Esophagus squamous epithelium (tissue), 5 donors: ENCODE measurements at regions not wholly inside any gene's neighbourhood (a gene's known extent, or its start where the extent isn't known, plus 50 kb on each side); places are given as distances from the start of the nearest gene placed in this dataset.

Experiments
- DNase-seq: peaks from one replicate; lab custom pipeline; 2025; lab: John Stamatoyannopoulos, UW
- H3K27ac ChIP-seq, 4 donors: fragments of 200-600 bp; sonication (generic); one replicate each; pipeline ENCODE4 v1.5.1; 2016 to 2019; ENCODE audit warnings: mild to moderate bottlenecking in 1 of 4
- H3K27me3 ChIP-seq, 4 donors: fragments of 200-600 bp; sonication (generic); 1 replicate in 3 of 4; 2 replicates in 1 of 4; pipeline versions ENCODE4 v1.5.1 to v1.6.0; 2017 to 2021; ENCODE audit warnings: antibody characterized with exemption in 1 of 4
- H3K36me3 ChIP-seq, 3 donors: fragments of 200-600 bp; sonication (generic); one replicate each; pipeline ENCODE4 v1.5.1; 2016 to 2019
- H3K4me1 ChIP-seq, 3 donors: fragments of 200-600 bp; sonication (generic); one replicate each; pipeline ENCODE4 v1.5.1; 2017 to 2019
- H3K4me3 ChIP-seq, 4 donors: fragments of 200-600 bp; sonication (generic); 1 replicate in 3 of 4; 2 replicates in 1 of 4; pipeline ENCODE4 v1.5.1; 2016 to 2019; ENCODE audit warnings: mild to moderate bottlenecking in 2 of 4, moderate library complexity in 1 of 4
- H3K9me3 ChIP-seq, 3 donors: fragments of 200-600 bp; sonication (generic); one replicate each; pipeline ENCODE4 v1.5.1; 2016 to 2019
- POLR2A ChIP-seq, 4 donors: fragments of 450-650 bp; IDR thresholded peaks; one replicate each; pipeline ENCODE4 v1.6.1; 2017; ENCODE audit warnings: antibody characterized with exemption in 4 of 4, mild to moderate bottlenecking in 4 of 4, moderate library complexity in 3 of 4
- WGBS, 2 donors: methylation state at CpG; one replicate each; pipeline ENCODE4 v1.1.5; 2018; 5-methylcytosine and 5-hydroxymethylcytosine counted together
- intact Hi-C: fragments of 100-400 bp; cut with DNase I; formaldehyde crosslinking; loops from one replicate; pipeline ENCODE4 v1.15.0; 2022
- TF ChIP-seq, protein P1 (sequence below), 6 experiments: fragments of 450-650 bp in 4 of 6; fragments of 200-600 bp in 2 of 6; sonication (generic) in 2 of 6; IDR thresholded peaks; one replicate each; pipeline ENCODE4 v1.5.1; 2016 to 2019; ENCODE audit warnings: antibody characterized with exemption in 6 of 6, mild to moderate bottlenecking in 4 of 6, moderate library complexity in 4 of 6
- donor health status: DM: yes; HTN: yes; CAD: no.

DNA sequence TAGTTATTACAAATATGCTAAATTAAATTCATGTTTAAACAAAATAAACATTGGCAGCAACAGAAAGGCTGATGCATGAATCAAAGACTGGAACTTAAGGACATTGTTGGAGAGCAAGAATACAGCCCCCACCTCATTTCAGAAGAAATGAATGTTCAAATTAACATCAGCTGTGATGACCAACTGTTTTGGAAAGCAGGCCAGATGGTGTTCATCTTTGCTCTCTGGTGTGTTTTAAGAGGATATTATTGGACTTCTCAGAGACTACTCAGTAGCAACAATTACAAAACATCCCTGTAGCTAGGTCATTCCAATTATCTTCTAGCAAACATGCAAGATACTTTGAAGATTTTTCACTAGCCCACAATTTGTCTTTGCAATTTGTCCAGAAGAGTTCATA lies 118.6 kb upstream of the DOK5 start:
- Histone ChIP-seq H3K4me3 (no peak overlapping the region), H3K9me3 (no peaks in the 10 kb centered on the region), H3K27me3 (no peaks in the 10 kb centered on the region), H3K27ac (no peak overlapping the region), H3K4me1 (no peaks in the 10 kb centered on the region), H3K36me3 (no peaks in the 10 kb centered on the region)
- DNase-seq: no peak
- no peak for TF ChIP-seq POLR2A (IDR thresholded peaks at IDR 0.05)
- TF ChIP-seq, protein P1, sequence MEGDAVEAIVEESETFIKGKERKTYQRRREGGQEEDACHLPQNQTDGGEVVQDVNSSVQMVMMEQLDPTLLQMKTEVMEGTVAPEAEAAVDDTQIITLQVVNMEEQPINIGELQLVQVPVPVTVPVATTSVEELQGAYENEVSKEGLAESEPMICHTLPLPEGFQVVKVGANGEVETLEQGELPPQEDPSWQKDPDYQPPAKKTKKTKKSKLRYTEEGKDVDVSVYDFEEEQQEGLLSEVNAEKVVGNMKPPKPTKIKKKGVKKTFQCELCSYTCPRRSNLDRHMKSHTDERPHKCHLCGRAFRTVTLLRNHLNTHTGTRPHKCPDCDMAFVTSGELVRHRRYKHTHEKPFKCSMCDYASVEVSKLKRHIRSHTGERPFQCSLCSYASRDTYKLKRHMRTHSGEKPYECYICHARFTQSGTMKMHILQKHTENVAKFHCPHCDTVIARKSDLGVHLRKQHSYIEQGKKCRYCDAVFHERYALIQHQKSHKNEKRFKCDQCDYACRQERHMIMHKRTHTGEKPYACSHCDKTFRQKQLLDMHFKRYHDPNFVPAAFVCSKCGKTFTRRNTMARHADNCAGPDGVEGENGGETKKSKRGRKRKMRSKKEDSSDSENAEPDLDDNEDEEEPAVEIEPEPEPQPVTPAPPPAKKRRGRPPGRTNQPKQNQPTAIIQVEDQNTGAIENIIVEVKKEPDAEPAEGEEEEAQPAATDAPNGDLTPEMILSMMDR (IDR thresholded peaks at IDR 0.05): no peak
- intact Hi-C loops: no loop called here

DNA sequence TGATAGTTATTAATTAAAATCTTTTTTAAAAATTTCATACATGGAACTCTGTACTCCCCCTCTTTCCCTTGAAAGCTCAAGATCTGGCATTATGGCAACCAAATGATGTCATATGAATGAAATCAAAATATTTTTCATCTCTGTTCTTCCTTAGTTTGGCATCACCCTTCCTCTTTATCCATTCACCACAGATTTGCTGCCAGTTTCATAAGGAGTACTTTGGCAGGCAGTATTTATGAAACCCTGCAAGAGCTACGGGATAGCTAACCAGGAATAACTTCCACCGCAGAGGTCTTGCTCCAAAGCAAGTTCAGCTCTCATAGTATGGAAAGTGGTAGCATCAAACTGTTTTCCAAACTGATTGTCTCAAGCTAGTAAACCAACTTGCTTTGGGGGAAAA lies 113.9 kb upstream of the DOK5 start:
- Histone ChIP-seq H3K4me1 (no peaks in the 10 kb centered on the region), H3K27ac (no peak overlapping the region), H3K9me3 (no peaks in the 10 kb centered on the region), H3K27me3 (no peaks in the 10 kb centered on the region), H3K36me3 (no peaks in the 10 kb centered on the region), H3K4me3 (no peak overlapping the region)
- no peak for TF ChIP-seq POLR2A (IDR thresholded peaks at IDR 0.05)
- intact Hi-C loops: no loop called here
- no peak for DNase-seq
- WGBS, 2 donors: 60 to 74% methylated on average over 2 of the region's 2 CpGs

DNA sequence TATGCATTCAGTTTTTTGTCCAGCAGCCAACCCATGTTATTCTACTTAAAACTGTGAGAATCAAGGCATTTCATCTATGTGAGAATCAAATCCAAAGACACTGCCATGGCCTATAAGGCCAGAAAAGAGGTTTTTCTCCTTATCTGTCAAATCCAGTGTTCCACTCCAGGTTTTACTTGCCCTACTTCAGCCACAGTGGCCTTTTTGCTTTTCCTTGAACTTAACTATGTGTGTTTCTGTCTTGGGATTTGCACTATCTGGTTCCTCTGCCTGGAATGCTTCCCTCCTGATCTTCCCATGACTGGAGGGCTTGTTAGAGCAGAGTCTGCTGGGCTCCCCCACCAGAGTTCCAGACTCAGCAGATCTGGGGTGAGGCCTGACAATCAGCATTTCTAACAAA lies 113.1 kb upstream of the DOK5 start:
- no peaks in the 10 kb centered on the region for H3K9me3 ChIP-seq
- H3K4me3 ChIP-seq: no peak overlapping the region
- intact Hi-C loops: no loop called here
- TF ChIP-seq POLR2A (IDR thresholded peaks at IDR 0.05): no peak
- TF ChIP-seq, protein P1 (IDR thresholded peaks at IDR 0.05): no peak
- no peak overlapping the region for H3K27ac ChIP-seq
- H3K27me3 ChIP-seq: no peaks in the 10 kb centered on the region
- no peaks in the 10 kb centered on the region for H3K4me1 ChIP-seq
- no peaks in the 10 kb centered on the region for H3K36me3 ChIP-seq
- no peak for DNase-seq

DNA sequence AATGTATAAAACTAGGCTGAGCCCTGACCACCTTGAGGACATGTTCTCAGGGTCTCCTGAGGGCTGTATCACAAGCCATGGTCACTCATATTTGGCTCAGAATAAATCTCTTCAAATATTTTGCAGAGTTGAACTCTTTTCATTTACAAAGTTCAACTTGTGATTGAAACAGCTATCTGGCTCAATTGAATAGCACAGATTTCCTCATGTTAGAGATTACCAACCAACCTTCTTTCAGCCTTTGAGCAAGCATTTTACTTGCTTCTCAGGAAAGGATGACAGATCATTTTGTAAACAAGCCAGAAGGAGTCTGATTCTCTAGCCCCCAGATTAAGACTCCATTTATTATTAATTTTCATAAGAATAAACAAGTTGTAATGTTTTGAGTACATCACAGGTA lies 111.0 kb upstream of the DOK5 start:
- intact Hi-C loops: no loop called here
- H3K27me3 ChIP-seq: no peaks in the 10 kb centered on the region
- no peaks in the 10 kb centered on the region for H3K36me3 ChIP-seq
- H3K4me3 ChIP-seq: no peak overlapping the region
- no peaks in the 10 kb centered on the region for H3K9me3 ChIP-seq
- H3K4me1 ChIP-seq: no peaks in the 10 kb centered on the region
- no peak for DNase-seq
- no peak for TF ChIP-seq POLR2A (IDR thresholded peaks at IDR 0.05)
- TF ChIP-seq, protein P1 (IDR thresholded peaks at IDR 0.05): no peak
- H3K27ac ChIP-seq: no peak overlapping the region

DNA sequence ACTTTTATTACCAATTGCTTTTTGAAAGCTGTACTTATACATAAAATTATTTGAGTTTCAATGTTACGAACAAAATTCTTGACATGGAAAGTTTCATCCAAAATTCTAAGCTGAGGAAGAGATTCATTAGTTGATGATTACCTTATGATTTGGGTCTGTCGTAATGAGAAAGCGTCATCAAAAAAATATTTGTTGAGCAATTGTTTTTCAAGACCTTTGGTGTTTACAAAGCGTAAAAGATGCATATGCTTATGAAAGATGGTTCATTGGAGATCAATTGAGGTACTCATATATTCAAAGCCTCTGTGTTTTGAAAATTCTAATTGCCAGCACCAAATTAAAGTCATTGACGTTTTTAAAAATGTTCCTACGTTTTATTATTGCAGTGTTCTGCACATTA lies 110.5 kb upstream of the DOK5 start:
- Histone ChIP-seq H3K4me1 (no peaks in the 10 kb centered on the region), H3K4me3 (no peak overlapping the region), H3K27me3 (no peaks in the 10 kb centered on the region), H3K27ac (no peak overlapping the region), H3K9me3 (no peaks in the 10 kb centered on the region), H3K36me3 (no peaks in the 10 kb centered on the region)
- 74 to 75% methylated on average over 6 of the region's 6 CpGs for WGBS, 2 donors
- TF ChIP-seq, protein P1 (IDR thresholded peaks at IDR 0.05): no peak
- TF ChIP-seq POLR2A (IDR thresholded peaks at IDR 0.05): no peak
- intact Hi-C loops: no loop called here
- no peak for DNase-seq

DNA sequence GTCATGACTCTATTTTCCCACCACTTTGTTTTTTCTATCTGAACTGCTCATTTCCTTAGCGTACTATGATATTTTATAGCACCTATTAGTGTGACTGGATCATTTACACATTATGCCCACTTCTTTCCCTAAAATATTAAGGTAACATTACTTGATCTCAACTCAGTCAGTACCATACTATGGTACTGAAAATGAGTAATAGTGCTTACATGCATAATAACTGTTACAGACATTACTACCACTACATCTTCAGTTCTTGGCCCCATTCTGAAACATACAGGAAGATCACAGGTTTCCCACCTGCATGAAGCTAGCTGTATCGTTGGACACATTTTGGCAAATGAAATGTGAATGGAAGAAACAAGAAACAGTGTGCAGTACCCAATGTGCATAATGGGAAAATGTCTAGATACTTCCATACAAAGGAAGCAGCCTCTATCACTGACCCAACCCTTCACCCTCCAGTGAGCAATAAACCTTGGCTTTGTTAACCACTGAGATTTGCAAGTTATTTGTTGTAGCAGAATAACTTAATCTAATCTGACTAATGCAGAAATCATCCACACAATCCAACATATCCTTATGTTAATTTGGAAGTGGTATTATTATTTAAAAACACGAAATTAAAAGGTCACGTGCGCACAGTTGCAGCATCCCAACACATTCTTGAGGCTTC lies 108.6 kb upstream of the DOK5 start:
- intact Hi-C loops: no loop called here
- Histone ChIP-seq H3K9me3 (no peaks in the 10 kb centered on the region), H3K27ac (no peak overlapping the region), H3K36me3 (no peaks in the 10 kb centered on the region), H3K4me3 (no peak overlapping the region), H3K4me1 (no peaks in the 10 kb centered on the region), H3K27me3 (no peaks in the 10 kb centered on the region)
- no peak for DNase-seq
- TF ChIP-seq, protein P1 (IDR thresholded peaks at IDR 0.05): no peak
- TF ChIP-seq POLR2A (IDR thresholded peaks at IDR 0.05): no peak
- WGBS, 2 donors: 81 to 85% methylated on average over 5 of the region's 5 CpGs
